K562 (cell line): ENCODE measurements at regions not wholly inside any gene's neighbourhood (a gene's known extent, or its start where the extent isn't known, plus 50 kb on each side); places are given as distances from the start of the nearest gene placed in this dataset.

Experiments used
- ATAC-seq: fragments of 200-7000 bp; cut with Tn5 transposase; 3 replicates; pipeline ENCODE4 v1.9.1; 2020; ENCODE audit warnings: moderate library complexity
- BruUV-seq: library from RNA; stranded (reverse); fragments of 400-500 nt; replicated peaks from 2 replicates; lab custom pipeline; 2021; lab: Mats Ljungman, UMichigan
- CTCF ChIA-PET: fragments of 300-600 bp; formaldehyde crosslinking; extraction: SDS; loops from one replicate; lab custom pipeline; 2021; ENCODE audit warnings: low intra/inter-chr PET ratio; lab: Yijun Ruan, JAX
- POLR2A ChIA-PET: fragments of 300-600, 350-650 bp; sonication (Branson Sonifier 250); formaldehyde crosslinking; extraction: SDS; loops from one replicate; lab custom pipeline; 2021; ENCODE audit warnings: antibody characterized with exemption, inconsistent platforms; lab: Yijun Ruan, JAX
- DNase-seq, 4 experiments: peaks; one replicate each; pipeline versions ENCODE4 v3.0.0 to v3.0.0-alpha.2; 2011 to 2018; ENCODE audit warnings: low spot score in 3 of 4, mixed read lengths in 3 of 4; ENCODE audit errors: extremely low read depth in 1 of 4
- FAIRE-seq: peaks from 2 replicates; lab custom pipeline; 2011; peaks lifted over from hg19 to GRCh38; lab: Jason Lieb, UNC
- H2AFZ ChIP-seq: 2 replicates; pipeline ENCODE4 v1.6.0; 2011; ENCODE audit warnings: low read depth, low read length, control low read depth, inconsistent platforms
- H3K27ac ChIP-seq: fragments of 200-600 bp; 3 replicates; pipeline ENCODE4 v1.8.0; 2011; ENCODE audit warnings: low read depth, mild to moderate bottlenecking, control low read depth, inconsistent platforms, low read length, moderate library complexity, mixed read lengths; ENCODE audit errors: extremely low read depth
- H3K27me3 ChIP-seq, 2 experiments: fragments of 300-600 bp in 1 of 2; 2 replicates in 1 of 2; 3 replicates in 1 of 2; pipeline versions ENCODE4 v1.6.0 to v1.8.0; 2011; ENCODE audit warnings: inconsistent platforms in 2 of 2, low read length in 2 of 2, mild to moderate bottlenecking in 1 of 2, mixed read lengths in 1 of 2, moderate library complexity in 1 of 2; ENCODE audit not compliant: control insufficient read depth in 2 of 2, insufficient read depth in 2 of 2
- H3K36me3 ChIP-seq: fragments of 300-600 bp; 3 replicates; pipeline ENCODE4 v1.8.0; 2011; ENCODE audit warnings: mild to moderate bottlenecking, low read length, inconsistent platforms; ENCODE audit not compliant: control insufficient read depth, insufficient read depth
- H3K4me1 ChIP-seq, 2 experiments: fragments of 200-600 bp in 1 of 2; replicated peaks in 1 of 2; 2 replicates in 1 of 2; 3 replicates in 1 of 2; pipeline versions ENCODE4 v1.5.1 to v1.8.0; 2011; ENCODE audit warnings: inconsistent platforms in 2 of 2, low read length in 2 of 2, mild to moderate bottlenecking in 1 of 2, mixed read lengths in 1 of 2, moderate library complexity in 1 of 2; ENCODE audit not compliant: control insufficient read depth in 2 of 2, insufficient read depth in 2 of 2
- H3K4me2 ChIP-seq: 2 replicates; pipeline ENCODE4 v1.6.1; 2011; ENCODE audit warnings: low read length, control low read depth, inconsistent platforms, mixed read lengths; ENCODE audit not compliant: insufficient read depth
- H3K4me3 ChIP-seq: fragments of 200-600 bp; sonication (generic), shearing (Covaris generic); 2 replicates; pipeline ENCODE4 v1.5.1; 2016; ENCODE audit warnings: control low read depth, inconsistent platforms
- H3K79me2 ChIP-seq: fragments of 200-600 bp; 3 replicates; pipeline ENCODE4 v1.8.0; 2011; ENCODE audit warnings: low read length, inconsistent platforms; ENCODE audit not compliant: control insufficient read depth, insufficient read depth
- H3K9ac ChIP-seq, 2 experiments: 2 replicates each; pipeline versions ENCODE4 v1.6.0 to v1.6.1; 2011; ENCODE audit warnings: low read depth in 2 of 2, low read length in 2 of 2, control low read depth in 1 of 2, inconsistent platforms in 1 of 2, mild to moderate bottlenecking in 1 of 2, mixed read lengths in 1 of 2; ENCODE audit not compliant: insufficient read depth in 1 of 2
- H3K9me1 ChIP-seq: one replicate; pipeline ENCODE4 v1.6.0; 2011; ENCODE audit warnings: inconsistent platforms, mild to moderate bottlenecking, low read length, moderate library complexity; ENCODE audit not compliant: control insufficient read depth, insufficient read depth
- H3K9me3 ChIP-seq: replicated peaks from 2 replicates; pipeline ENCODE4 v1.5.1; 2011; ENCODE audit warnings: low read depth, low read length, inconsistent platforms; ENCODE audit not compliant: control insufficient read depth, insufficient read depth
- H4K20me1 ChIP-seq: replicated peaks from 2 replicates; pipeline ENCODE4 v1.6.1; 2011; ENCODE audit warnings: low read length, inconsistent platforms, mixed read lengths; ENCODE audit not compliant: control insufficient read depth, insufficient read depth
- CBFA2T3 ChIP-seq: fragments of 450-650 bp; IDR thresholded peaks from 2 replicates; pipeline ENCODE4 v1.6.1; 2017
- CTCFL ChIP-seq: IDR thresholded peaks from 2 replicates; pipeline ENCODE4 v1.6.1; 2011; ENCODE audit warnings: borderline replicate concordance, low read depth, mild to moderate bottlenecking, moderate library complexity, low read length; ENCODE audit not compliant: insufficient read depth, poor library complexity, severe bottlenecking
- FOSL1 ChIP-seq: fragments of 200-800 bp; sonication (Bioruptor generic); conservative IDR thresholded peaks from 2 replicates; pipeline ENCODE4 v1.6.1; 2016; ENCODE audit warnings: missing genetic modification characterization, missing compliant biosample characterization
- MIER1 ChIP-seq: fragments of 450-650 bp; IDR thresholded peaks from 2 replicates; pipeline ENCODE4 v1.6.1; 2016; ENCODE audit warnings: antibody characterized with exemption, mild to moderate bottlenecking, low read depth
- MTF1 ChIP-seq: fragments of 250-450 bp; sonication (Bioruptor Pico); IDR thresholded peaks from 2 replicates; pipeline ENCODE4 v1.9.0; 2021; ENCODE audit warnings: moderate library complexity, mild to moderate bottlenecking, inconsistent platforms, borderline replicate concordance
- NFATC3 ChIP-seq: fragments of 450-650 bp; IDR thresholded peaks from 2 replicates; pipeline ENCODE4 v1.6.1; 2017; ENCODE audit warnings: mild to moderate bottlenecking
- PTBP1 ChIP-seq: fragments of 200-400 bp; formaldehyde crosslinking; IDR thresholded peaks from 2 replicates; pipeline ENCODE4 v1.6.1; 2017; ENCODE audit warnings: low read depth, low read length
- PURB ChIP-seq: sonication (generic); formaldehyde crosslinking; IDR thresholded peaks from 2 replicates; pipeline ENCODE4 v1.9.0; 2021; ENCODE audit warnings: low read depth, mild to moderate bottlenecking, missing genetic modification reagents
- PYGO2 ChIP-seq: fragments of 450-650 bp; IDR thresholded peaks from 2 replicates; pipeline ENCODE4 v1.6.1; 2016; ENCODE audit warnings: mild to moderate bottlenecking, missing genetic modification characterization, moderate library complexity, missing compliant biosample characterization
- RBM17 ChIP-seq: fragments of 200-400 bp; formaldehyde crosslinking; IDR thresholded peaks from 2 replicates; pipeline ENCODE4 v1.6.1; 2017; ENCODE audit warnings: low read depth, mild to moderate bottlenecking, low read length, borderline replicate concordance
- SMARCA4 ChIP-seq: fragments of 450-650 bp; IDR thresholded peaks from 2 replicates; pipeline ENCODE4 v1.6.1; 2016
- SNIP1 ChIP-seq: fragments of 450-650 bp; IDR thresholded peaks from 2 replicates; pipeline ENCODE4 v1.7.1; 2017; ENCODE audit warnings: low read depth, mild to moderate bottlenecking
- ZFP1 ChIP-seq: fragments of 450-650 bp; formaldehyde crosslinking; IDR thresholded peaks from 2 replicates; pipeline ENCODE4 v1.4.0; 2020; ENCODE audit warnings: mild to moderate bottlenecking, mixed read lengths
- ZNF12 ChIP-seq: sonication (generic); formaldehyde crosslinking; IDR thresholded peaks from 2 replicates; pipeline ENCODE4 v1.4.0; 2020; ENCODE audit warnings: mild to moderate bottlenecking, missing genetic modification reagents
- ZNF143 ChIP-seq: sonication (generic); formaldehyde crosslinking; IDR thresholded peaks from 2 replicates; pipeline ENCODE4 v1.9.0; 2022; ENCODE audit warnings: mild to moderate bottlenecking, missing genetic modification reagents
- ZNF253 ChIP-seq: fragments of 250-450 bp; sonication (Bioruptor Pico); conservative IDR thresholded peaks from 2 replicates; pipeline ENCODE4 v1.6.1; 2021; ENCODE audit warnings: mild to moderate bottlenecking
- ZNF316 ChIP-seq: fragments of 450-650 bp; IDR thresholded peaks from 2 replicates; pipeline ENCODE4 v1.6.1; 2016
- ZNF324 ChIP-seq: fragments of 250-450 bp; sonication (Bioruptor Pico); IDR thresholded peaks from 2 replicates; pipeline ENCODE4 v1.4.0; 2020; ENCODE audit warnings: mild to moderate bottlenecking
- WGBS: fragments of 100-300 bp; shearing (Covaris generic); methylation state at CpG from one replicate; pipeline ENCODE4 v1.1.6; 2016; ENCODE audit warnings: low coverage, mixed read lengths; ENCODE audit not compliant: insufficient coverage; ENCODE audit errors: missing lambda C conversion rate; 5-methylcytosine and 5-hydroxymethylcytosine counted together
- in situ Hi-C: fragments of 300-500 bp; cut with MboI; formaldehyde crosslinking; loops from 4 replicates; pipeline ENCODE4 v1.15.0; 2018; ENCODE audit warnings: inconsistent platforms, mixed read lengths
- intact Hi-C: fragments of 100-400 bp; cut with micrococcal nuclease; formaldehyde crosslinking; loops from 2 replicates; pipeline ENCODE4 v1.14.2; 2022

GRCh38 chr5:23319901-23320300 is 187.5 kb upstream of the PRDM9 start:
- Histone ChIP-seq H3K9ac (no peak overlapping the region), H3K4me1 (no peaks in the 10 kb centered on the region), H2AFZ (no peak overlapping the region), H3K36me3 (no peaks in the 10 kb centered on the region), H3K27me3 (no peaks in the 10 kb centered on the region), H3K79me2 (no peaks in the 10 kb centered on the region), H3K27ac (no peak overlapping the region), H3K9me3 (0 out of 2 replicates have a peak, but pooled peaks cover 3% of the 10 kb centered on the region), H3K4me2 (no peak overlapping the region), H4K20me1 (no peaks in the 10 kb centered on the region), H3K4me3 (no peak overlapping the region), H3K9me1 (no peaks in the 10 kb centered on the region)
- in situ Hi-C loops: no loop called here
- no peak for ATAC-seq
- FAIRE-seq: no peak
- 1% methylated on average over 3 of the region's 3 CpGs for WGBS
- intact Hi-C loops: no loop called here
- TF ChIP-seq ZNF253 (CRISPR knock-in tag) (no peak), ZNF324 (CRISPR knock-in tag) (no peak), MTF1 (CRISPR knock-in tag) (no peak), ZFP1 (no peak), SNIP1 (no peak), MIER1 (no peak), NFATC3 (no peak), SMARCA4 (no peak), ZNF316 (no peak)
- CTCF ChIA-PET: no interaction called here
- BruUV-seq: no TSS peak
- DNase-seq: no peak
- POLR2A ChIA-PET: no interaction called here

- ATAC-seq: no peak
- Histone ChIP-seq H3K9me1 (no peaks in the 10 kb centered on the region), H3K9me3 (0 out of 2 replicates have a peak, but pooled peaks cover 3% of the 10 kb centered on the region), H3K4me3 (no peak overlapping the region), H3K79me2 (no peaks in the 10 kb centered on the region), H2AFZ (no peak overlapping the region), H3K9ac (no peak overlapping the region), H3K4me1 (no peaks in the 10 kb centered on the region), H3K27ac (no peak overlapping the region), H3K4me2 (no peak overlapping the region), H3K27me3 (no peaks in the 10 kb centered on the region), H4K20me1 (no peaks in the 10 kb centered on the region), H3K36me3 (no peaks in the 10 kb centered on the region)
- WGBS: 0% methylated on average over 2 of the region's 2 CpGs
- ChIA-PET POLR2A (no interaction called here), CTCF (no interaction called here)
- FAIRE-seq: no peak
- no peak for DNase-seq
- no TSS peak for BruUV-seq
- in situ Hi-C loops: no loop called here
- intact Hi-C loops: no loop called here
- no peak for TF ChIP-seq PYGO2 (tag)
- TF ChIP-seq CTCFL: no peak
- TF ChIP-seq RBM17: no peak
- no peak for TF ChIP-seq CBFA2T3
- no peak for TF ChIP-seq PURB
- TF ChIP-seq FOSL1 (tag): no peak
- TF ChIP-seq ZNF143: no peak
- TF ChIP-seq ZNF12 (CRISPR knock-in tag): no peak
- no peak for TF ChIP-seq PTBP1
These were observed 188.4 kb upstream of the PRDM9 start for GRCh38 chr5:23318960-23319359.
